ENCODE measurements at regions not wholly inside any gene's neighbourhood (a gene's known extent, or its start where the extent isn't known, plus 50 kb on each side); places are given as distances from the start of the nearest gene placed in this dataset.

DNA sequence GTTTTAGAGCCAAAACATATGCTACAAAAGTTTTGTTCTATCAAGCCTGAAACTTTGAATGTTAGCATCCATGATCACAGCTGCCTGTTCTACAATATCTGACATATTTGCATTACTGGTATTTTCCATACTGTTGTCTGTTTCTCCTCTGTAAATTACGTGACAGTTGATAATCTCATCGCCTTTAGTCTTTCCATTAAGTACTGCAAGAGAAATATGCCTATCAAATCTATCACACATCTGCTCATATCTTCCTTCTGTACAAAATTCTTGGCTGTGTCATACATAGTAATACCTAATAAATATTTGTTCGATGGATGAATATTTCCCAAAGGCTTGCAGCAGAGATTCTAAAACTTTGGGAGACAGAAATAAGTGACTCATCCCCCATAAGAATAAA is 717.3 kb downstream of the OTOL1 start:
- H3K9me3 ChIP-seq: no peaks in the 10 kb centered on the region
- no peak for ATAC-seq (ENCODE audit: insufficient number of reproducible peaks, low FRiP score, low read depth)
- TF ChIP-seq, protein P1, sequence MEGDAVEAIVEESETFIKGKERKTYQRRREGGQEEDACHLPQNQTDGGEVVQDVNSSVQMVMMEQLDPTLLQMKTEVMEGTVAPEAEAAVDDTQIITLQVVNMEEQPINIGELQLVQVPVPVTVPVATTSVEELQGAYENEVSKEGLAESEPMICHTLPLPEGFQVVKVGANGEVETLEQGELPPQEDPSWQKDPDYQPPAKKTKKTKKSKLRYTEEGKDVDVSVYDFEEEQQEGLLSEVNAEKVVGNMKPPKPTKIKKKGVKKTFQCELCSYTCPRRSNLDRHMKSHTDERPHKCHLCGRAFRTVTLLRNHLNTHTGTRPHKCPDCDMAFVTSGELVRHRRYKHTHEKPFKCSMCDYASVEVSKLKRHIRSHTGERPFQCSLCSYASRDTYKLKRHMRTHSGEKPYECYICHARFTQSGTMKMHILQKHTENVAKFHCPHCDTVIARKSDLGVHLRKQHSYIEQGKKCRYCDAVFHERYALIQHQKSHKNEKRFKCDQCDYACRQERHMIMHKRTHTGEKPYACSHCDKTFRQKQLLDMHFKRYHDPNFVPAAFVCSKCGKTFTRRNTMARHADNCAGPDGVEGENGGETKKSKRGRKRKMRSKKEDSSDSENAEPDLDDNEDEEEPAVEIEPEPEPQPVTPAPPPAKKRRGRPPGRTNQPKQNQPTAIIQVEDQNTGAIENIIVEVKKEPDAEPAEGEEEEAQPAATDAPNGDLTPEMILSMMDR (IDR thresholded peaks at IDR 0.05): no peak
- no peak for DNase-seq (ENCODE audit: low spot score)
- H3K36me3 ChIP-seq: no peaks in the 10 kb centered on the region
- no peak overlapping the region for H3K27ac ChIP-seq
- no peak overlapping the region for H3K4me3 ChIP-seq
- H3K4me1 ChIP-seq (ENCODE audit: control insufficient read depth in 1 of 2, low read depth in 2 of 2): peaks cover 5 to 9% of the 10 kb centered on the region in 2 donors
- H3K27me3 ChIP-seq (replicated peaks; ENCODE audit: insufficient read depth): no peaks in the 10 kb centered on the region

DNA sequence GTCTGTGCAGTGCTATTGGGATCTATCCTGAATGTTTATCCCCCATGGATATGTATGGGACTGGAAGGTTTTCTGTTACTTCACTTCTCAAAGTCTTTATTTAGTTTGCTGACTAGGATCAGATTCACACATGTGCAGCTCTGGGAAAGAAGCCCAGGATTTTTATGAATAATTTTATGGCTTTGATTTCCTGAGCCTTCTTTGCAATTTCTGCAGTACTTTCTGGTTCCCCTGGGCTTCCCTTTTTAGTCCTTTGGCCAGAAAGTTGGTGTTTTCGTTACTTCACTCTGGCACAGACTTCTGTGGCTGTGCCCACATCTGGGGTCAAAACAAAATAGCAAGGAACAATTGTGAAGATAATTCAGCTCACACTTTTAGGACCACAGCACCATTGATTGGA is 721.0 kb downstream of the OTOL1 start:
- Histone ChIP-seq H3K4me1 (ENCODE audit: control insufficient read depth in 1 of 2, low read depth in 2 of 2) (peaks cover 5 to 9% of the 10 kb centered on the region in 2 donors), H3K4me3 (no peak overlapping the region), H3K36me3 (no peaks in the 10 kb centered on the region), H3K9me3 (no peaks in the 10 kb centered on the region), H3K27me3 (replicated peaks; ENCODE audit: insufficient read depth) (no peaks in the 10 kb centered on the region), H3K27ac (no peak overlapping the region)
- TF ChIP-seq, protein P1 (IDR thresholded peaks at IDR 0.05): no peak
- DNase-seq (ENCODE audit: low spot score) (no peak), ATAC-seq (ENCODE audit: insufficient number of reproducible peaks, low FRiP score, low read depth) (no peak)

DNA sequence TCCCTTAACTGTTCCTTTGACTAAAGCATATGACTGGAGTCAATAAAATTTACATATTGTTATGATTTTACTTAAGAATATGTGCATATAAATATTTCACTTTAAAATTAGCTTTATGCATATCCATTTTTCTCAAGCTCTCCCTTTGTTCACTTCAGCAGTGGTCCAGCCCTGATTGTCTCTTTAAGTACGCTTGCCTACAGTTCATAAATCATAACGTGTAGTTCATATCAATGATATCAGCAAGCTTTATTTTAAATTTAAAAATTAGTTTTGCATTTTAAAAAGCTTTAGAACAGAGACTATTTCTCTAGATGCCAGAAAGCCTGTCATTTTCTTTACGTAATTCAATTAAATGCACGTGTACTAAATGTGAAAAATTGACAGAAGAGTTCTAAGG is 721.9 kb downstream of the OTOL1 start:
- Histone ChIP-seq H3K27ac (no peak overlapping the region), H3K4me1 (ENCODE audit: control insufficient read depth in 1 of 2, low read depth in 2 of 2) (peaks cover 5 to 9% of the 10 kb centered on the region in 2 donors), H3K4me3 (no peak overlapping the region), H3K36me3 (no peaks in the 10 kb centered on the region), H3K9me3 (no peaks in the 10 kb centered on the region), H3K27me3 (replicated peaks; ENCODE audit: insufficient read depth) (no peaks in the 10 kb centered on the region)
- DNase-seq (ENCODE audit: low spot score): no peak
- no peak for ATAC-seq (ENCODE audit: insufficient number of reproducible peaks, low FRiP score, low read depth)
- TF ChIP-seq, protein P1 (IDR thresholded peaks at IDR 0.05): no peak

DNA sequence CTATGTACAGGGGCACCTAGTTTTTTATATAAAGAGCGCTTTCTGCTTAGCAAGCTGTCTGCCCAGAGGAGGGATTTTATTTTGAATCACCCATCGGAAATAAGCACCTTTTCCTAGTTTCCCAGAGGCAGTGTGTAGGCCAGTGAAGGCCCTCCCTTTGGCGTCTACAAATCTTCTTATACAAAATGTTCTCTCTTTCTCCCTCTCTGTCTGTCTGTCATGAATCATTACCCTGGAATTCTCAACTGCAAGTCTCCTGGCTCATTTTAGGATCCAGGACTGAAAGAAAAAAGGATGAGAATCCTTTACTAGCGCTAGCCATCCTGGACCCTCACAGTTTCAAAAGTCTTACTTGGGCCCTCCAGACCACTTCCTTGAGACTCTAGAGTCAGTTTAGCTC is 728.1 kb downstream of the OTOL1 start:
- TF ChIP-seq, protein P1 (IDR thresholded peaks at IDR 0.05): no peak
- DNase-seq (ENCODE audit: low spot score): no peak

DNA sequence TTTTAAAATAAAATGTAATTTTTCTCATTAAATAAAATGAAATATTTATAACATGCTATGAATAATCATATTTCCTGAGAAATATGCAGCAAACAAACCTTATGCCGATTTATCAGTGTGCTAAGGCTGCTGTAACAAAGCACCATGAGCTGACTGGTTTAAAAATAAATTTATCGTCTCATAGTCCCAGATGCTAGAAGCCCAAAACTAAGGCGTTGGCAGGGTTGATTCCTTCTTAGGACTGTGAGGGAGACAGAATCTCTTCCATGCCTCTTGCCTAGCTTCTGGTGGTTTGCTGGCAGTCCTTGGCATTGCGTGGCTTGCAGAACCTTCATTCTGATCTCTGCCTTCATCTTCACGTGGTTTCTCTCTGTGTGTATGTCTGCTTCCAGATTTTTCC is 740.3 kb downstream of the OTOL1 start:
- H3K27me3 ChIP-seq (replicated peaks; ENCODE audit: insufficient read depth): no peaks in the 10 kb centered on the region
- no peak for DNase-seq (ENCODE audit: low spot score)
- no peak overlapping the region for H3K4me3 ChIP-seq
- no peak for ATAC-seq (ENCODE audit: insufficient number of reproducible peaks, low FRiP score, low read depth)
- TF ChIP-seq, protein P1 (IDR thresholded peaks at IDR 0.05): no peak
- no peaks in the 10 kb centered on the region for H3K4me1 ChIP-seq (ENCODE audit: control insufficient read depth in 1 of 2, low read depth in 2 of 2)
- H3K27ac ChIP-seq: no peak overlapping the region
- H3K36me3 ChIP-seq: no peaks in the 10 kb centered on the region
- no peaks in the 10 kb centered on the region for H3K9me3 ChIP-seq

More for the DNA sequence above, 728.1 kb downstream of the OTOL1 start:
- Histone ChIP-seq H3K27me3 (replicated peaks; ENCODE audit: insufficient read depth) (no peaks in the 10 kb centered on the region), H3K4me1 (ENCODE audit: control insufficient read depth in 1 of 2, low read depth in 2 of 2) (no peaks in the 10 kb centered on the region), H3K9me3 (no peaks in the 10 kb centered on the region), H3K4me3 (no peak overlapping the region), H3K27ac (no peak overlapping the region), H3K36me3 (no peaks in the 10 kb centered on the region)
- ATAC-seq (ENCODE audit: insufficient number of reproducible peaks, low FRiP score, low read depth): no peak

Measured in thoracic aorta (tissue), 2 donors.